Astrocyte (in vitro differentiated cells and primary cell): ENCODE measurements at regions not wholly inside any gene's neighbourhood (a gene's known extent, or its start where the extent isn't known, plus 50 kb on each side); places are given as distances from the start of the nearest gene placed in this dataset.

Experiments used
- DNase-seq: peaks from one replicate; pipeline ENCODE4 v3.0.0-alpha.2; 2010; ENCODE audit warnings: low read depth
- FAIRE-seq: peaks from 2 replicates; lab custom pipeline; 2011; peaks lifted over from hg19 to GRCh38; lab: Jason Lieb, UNC
- H2AFZ ChIP-seq: 2 replicates; pipeline ENCODE4 v1.6.0; 2012; ENCODE audit warnings: low read depth, low read length, inconsistent platforms
- H3K27ac ChIP-seq: 2 replicates; pipeline ENCODE4 v1.5.1; 2011; ENCODE audit warnings: low read depth, low read length, inconsistent platforms
- H3K27me3 ChIP-seq: 2 replicates; pipeline ENCODE4 v1.6.0; 2011; ENCODE audit warnings: low read length, inconsistent platforms; ENCODE audit not compliant: insufficient read depth
- H3K36me3 ChIP-seq: 2 replicates; pipeline ENCODE4 v1.5.1; 2011; ENCODE audit warnings: low read length, inconsistent platforms; ENCODE audit not compliant: insufficient read depth
- H3K4me1 ChIP-seq: 2 replicates; pipeline ENCODE4 v1.5.1; 2011; ENCODE audit warnings: low read length, inconsistent platforms; ENCODE audit not compliant: insufficient read depth
- H3K4me2 ChIP-seq: 2 replicates; pipeline ENCODE4 v1.6.0; 2012; ENCODE audit warnings: low read length, inconsistent platforms
- H3K4me3 ChIP-seq: 2 replicates; pipeline ENCODE4 v1.5.1; 2011; ENCODE audit warnings: low read depth, mild to moderate bottlenecking, low read length, inconsistent platforms; ENCODE audit not compliant: insufficient read depth
- H3K79me2 ChIP-seq: 2 replicates; pipeline ENCODE4 v1.6.0; 2012; ENCODE audit warnings: mild to moderate bottlenecking, low read length, inconsistent platforms; ENCODE audit not compliant: insufficient read depth
- H3K9ac ChIP-seq: 2 replicates; pipeline ENCODE4 v1.6.0; 2012; ENCODE audit warnings: mild to moderate bottlenecking, low read length, inconsistent platforms
- H3K9me3 ChIP-seq: 2 replicates; pipeline ENCODE4 v1.5.1; 2012; ENCODE audit warnings: low read depth, mild to moderate bottlenecking, low read length, inconsistent platforms; ENCODE audit not compliant: insufficient read depth
- H4K20me1 ChIP-seq: 2 replicates; pipeline ENCODE4 v1.6.0; 2012; ENCODE audit warnings: low read length, inconsistent platforms; ENCODE audit not compliant: insufficient read depth
- H3K27ac Mint-ChIP-seq: one replicate; pipeline ENCODE4 v1.8.0; 2021; ENCODE audit warnings: mild to moderate bottlenecking, mixed read lengths; ENCODE audit not compliant: unreplicated experiment
- H3K27me3 Mint-ChIP-seq: one replicate; pipeline ENCODE4 v1.8.0; 2021; ENCODE audit warnings: low read depth, mixed read lengths; ENCODE audit not compliant: unreplicated experiment
- H3K36me3 Mint-ChIP-seq: one replicate; pipeline ENCODE4 v1.8.0; 2021; ENCODE audit warnings: low read depth, mixed read lengths; ENCODE audit not compliant: unreplicated experiment
- H3K4me1 Mint-ChIP-seq: one replicate; pipeline ENCODE4 v1.8.0; 2021; ENCODE audit warnings: low read depth, mixed read lengths; ENCODE audit not compliant: unreplicated experiment
- H3K4me3 Mint-ChIP-seq: one replicate; pipeline ENCODE4 v1.8.0; 2021; ENCODE audit warnings: mild to moderate bottlenecking, moderate library complexity, mixed read lengths; ENCODE audit not compliant: unreplicated experiment
- H3K9me3 Mint-ChIP-seq: one replicate; pipeline ENCODE4 v1.8.0; 2021; ENCODE audit warnings: mild to moderate bottlenecking, mixed read lengths; ENCODE audit not compliant: unreplicated experiment
- EZH2 ChIP-seq: IDR thresholded peaks from 2 replicates; pipeline ENCODE4 v1.6.1; 2012; ENCODE audit warnings: mild to moderate bottlenecking, low read length, inconsistent platforms; ENCODE audit not compliant: insufficient read depth
- TF ChIP-seq, protein P1 (sequence below): IDR thresholded peaks from 2 replicates; pipeline ENCODE4 v1.5.1; 2011; ENCODE audit warnings: low read depth, mild to moderate bottlenecking, inconsistent platforms, low read length, moderate library complexity; ENCODE audit not compliant: insufficient read depth

- Mint-ChIP-seq H3K36me3 (no peaks in the 10 kb centered on the region), H3K27me3 (no peaks in the 10 kb centered on the region), H3K27ac (no peak overlapping the region), H3K4me1 (no peaks in the 10 kb centered on the region), H3K9me3 (no peaks in the 10 kb centered on the region), H3K4me3 (no peak overlapping the region)
- no peak for DNase-seq
- TF ChIP-seq EZH2 = no peak
- TF ChIP-seq, protein P1, sequence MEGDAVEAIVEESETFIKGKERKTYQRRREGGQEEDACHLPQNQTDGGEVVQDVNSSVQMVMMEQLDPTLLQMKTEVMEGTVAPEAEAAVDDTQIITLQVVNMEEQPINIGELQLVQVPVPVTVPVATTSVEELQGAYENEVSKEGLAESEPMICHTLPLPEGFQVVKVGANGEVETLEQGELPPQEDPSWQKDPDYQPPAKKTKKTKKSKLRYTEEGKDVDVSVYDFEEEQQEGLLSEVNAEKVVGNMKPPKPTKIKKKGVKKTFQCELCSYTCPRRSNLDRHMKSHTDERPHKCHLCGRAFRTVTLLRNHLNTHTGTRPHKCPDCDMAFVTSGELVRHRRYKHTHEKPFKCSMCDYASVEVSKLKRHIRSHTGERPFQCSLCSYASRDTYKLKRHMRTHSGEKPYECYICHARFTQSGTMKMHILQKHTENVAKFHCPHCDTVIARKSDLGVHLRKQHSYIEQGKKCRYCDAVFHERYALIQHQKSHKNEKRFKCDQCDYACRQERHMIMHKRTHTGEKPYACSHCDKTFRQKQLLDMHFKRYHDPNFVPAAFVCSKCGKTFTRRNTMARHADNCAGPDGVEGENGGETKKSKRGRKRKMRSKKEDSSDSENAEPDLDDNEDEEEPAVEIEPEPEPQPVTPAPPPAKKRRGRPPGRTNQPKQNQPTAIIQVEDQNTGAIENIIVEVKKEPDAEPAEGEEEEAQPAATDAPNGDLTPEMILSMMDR = no peak
- Histone ChIP-seq H3K4me2 (no peak overlapping the region), H3K9ac (no peak overlapping the region), H2AFZ (no peak overlapping the region), H4K20me1 (no peaks in the 10 kb centered on the region), H3K27me3 (no peaks in the 10 kb centered on the region), H3K27ac (no peak overlapping the region), H3K36me3 (no peaks in the 10 kb centered on the region), H3K79me2 (no peaks in the 10 kb centered on the region), H3K9me3 (no peaks in the 10 kb centered on the region), H3K4me1 (no peaks in the 10 kb centered on the region), H3K4me3 (no peak overlapping the region)
- FAIRE-seq = no peak
These were observed 1210.6 kb downstream of the C4orf33 start for GRCh38 chr4:130306566-130306965.

GRCh38 chr4:130309221-130309620, 1213.3 kb downstream of the C4orf33 start:
- Histone ChIP-seq H3K9me3 (no peaks in the 10 kb centered on the region), H3K36me3 (no peaks in the 10 kb centered on the region), H3K4me1 (no peaks in the 10 kb centered on the region), H3K9ac (no peak overlapping the region), H3K79me2 (no peaks in the 10 kb centered on the region), H3K4me3 (no peak overlapping the region), H3K27me3 (no peaks in the 10 kb centered on the region), H2AFZ (no peak overlapping the region), H3K27ac (no peak overlapping the region), H3K4me2 (no peak overlapping the region), H4K20me1 (no peaks in the 10 kb centered on the region)
- Mint-ChIP-seq H3K27me3 (no peaks in the 10 kb centered on the region), H3K4me3 (no peak overlapping the region), H3K4me1 (no peaks in the 10 kb centered on the region), H3K36me3 (no peaks in the 10 kb centered on the region), H3K9me3 (no peaks in the 10 kb centered on the region), H3K27ac (no peak overlapping the region)
- no peak for DNase-seq
- no peak for TF ChIP-seq EZH2
- no peak for FAIRE-seq

DNA sequence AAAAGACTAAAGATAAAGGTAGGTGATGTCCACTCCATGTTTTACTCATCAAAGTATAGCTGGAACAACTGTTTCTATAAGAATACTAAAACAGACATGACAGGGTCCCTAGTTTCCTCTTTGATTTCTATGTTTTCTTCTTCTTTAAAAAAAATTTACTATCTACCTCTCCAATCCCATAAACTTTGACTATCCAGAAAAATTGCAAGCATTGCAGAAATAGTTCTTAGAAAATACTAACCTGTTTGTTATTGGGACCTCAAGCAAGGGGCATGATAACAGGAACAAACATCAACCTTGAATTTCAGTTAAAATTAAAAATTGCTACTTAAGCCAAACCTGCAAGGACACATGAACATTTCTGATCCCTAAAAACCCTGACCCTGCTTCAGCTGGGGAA, 1226.5 kb downstream of the C4orf33 start:
- no peaks in the 10 kb centered on the region for H3K4me1 Mint-ChIP-seq
- no peak overlapping the region for H3K27ac Mint-ChIP-seq
- H3K9me3 Mint-ChIP-seq = no peaks in the 10 kb centered on the region
- Histone ChIP-seq H3K36me3 (no peaks in the 10 kb centered on the region), H2AFZ (no peak overlapping the region), H3K9me3 (no peaks in the 10 kb centered on the region), H3K27ac (no peak overlapping the region), H3K27me3 (no peaks in the 10 kb centered on the region), H3K4me1 (no peaks in the 10 kb centered on the region), H3K9ac (no peak overlapping the region), H3K79me2 (no peaks in the 10 kb centered on the region), H3K4me3 (no peak overlapping the region), H4K20me1 (no peaks in the 10 kb centered on the region), H3K4me2 (no peak overlapping the region)
- no peaks in the 10 kb centered on the region for H3K27me3 Mint-ChIP-seq
- H3K4me3 Mint-ChIP-seq = no peak overlapping the region
- no peaks in the 10 kb centered on the region for H3K36me3 Mint-ChIP-seq
- DNase-seq (no peak), FAIRE-seq (no peak)
- TF ChIP-seq EZH2 = no peak
- TF ChIP-seq, protein P1 = no peak
